ENCODE measurements at regions not wholly inside any gene's neighbourhood (a gene's known extent, or its start where the extent isn't known, plus 50 kb on each side); places are given as distances from the start of the nearest gene placed in this dataset.

GRCh38 chr6:74956559-74957428 is 249.1 kb downstream of the COL12A1 start:
- TF ChIP-seq POLR2AphosphoS5 (IDR thresholded peaks at IDR 0.05): no peak
- TF ChIP-seq POLR2A (IDR thresholded peaks at IDR 0.05): no peak

Data from breast epithelium (tissue), 3 donors.